Lung microvascular endothelial cell (primary cell): ENCODE measurements at regions not wholly inside any gene's neighbourhood (a gene's known extent, or its start where the extent isn't known, plus 50 kb on each side); places are given as distances from the start of the nearest gene placed in this dataset.
"Not testable (repeated sequence)": the region's sequence is repeated elsewhere in the genome, so short reads cannot be mapped to it uniquely, and the experiment has no call there.

Experiments
- DNase-seq, 2 donors: peaks; one replicate each; pipeline versions ENCODE4 v3.0.0 to v3.0.0-alpha.2; 2010; ENCODE audit warnings: low read depth in 2 of 2

DNA sequence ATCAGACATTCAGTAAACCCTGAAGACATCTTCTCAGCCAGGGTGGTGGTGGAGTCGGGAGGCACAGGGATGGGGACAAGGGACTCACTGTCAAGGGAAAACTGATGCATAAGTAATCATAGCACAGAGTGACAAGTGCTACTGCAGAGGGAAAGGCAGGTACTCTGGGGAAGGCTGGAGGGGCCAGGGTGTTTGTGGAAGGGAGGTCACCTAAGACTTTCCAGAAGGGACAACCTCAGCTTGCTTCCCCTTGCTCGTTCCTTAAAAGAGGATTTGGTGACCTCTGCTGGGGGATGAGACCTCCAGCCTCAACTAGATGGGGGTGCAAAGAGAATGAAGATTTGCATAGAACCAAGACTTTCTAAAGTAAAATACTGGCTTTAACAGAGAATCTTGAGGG is 99.5 kb downstream of the SLC4A3 start:
- no peak for DNase-seq

DNA sequence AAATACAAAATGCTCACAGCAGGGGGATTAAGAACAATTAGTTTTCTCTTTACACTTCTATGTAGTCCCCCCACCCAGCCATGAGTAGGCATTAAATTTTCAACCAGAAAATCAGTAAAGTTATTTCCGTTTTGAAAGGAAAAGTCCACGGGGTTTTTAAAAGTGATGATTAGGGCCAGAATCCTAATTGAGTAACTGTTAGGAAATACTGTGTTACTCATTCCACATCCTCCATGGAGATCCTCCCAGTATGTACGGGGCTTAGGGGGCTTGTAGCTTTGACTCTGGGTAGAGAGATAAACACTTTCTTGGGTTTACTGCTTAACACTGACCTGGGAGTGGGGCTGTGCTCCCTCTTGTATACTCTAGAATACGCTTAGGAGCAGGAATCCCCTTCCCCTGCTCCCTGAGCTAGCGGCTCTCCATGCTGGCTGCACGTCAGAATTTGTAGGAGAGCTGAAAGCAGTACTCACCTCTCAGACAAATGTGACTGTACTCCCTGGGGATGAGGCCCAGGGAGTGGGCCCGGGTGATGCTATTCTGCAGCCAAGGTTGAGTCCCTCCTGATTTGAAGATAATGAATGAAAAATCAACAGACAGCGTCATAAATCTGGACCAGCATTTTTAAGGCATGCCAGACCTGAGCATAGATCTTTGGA is 100.5 kb downstream of the SLC4A3 start:
- DNase-seq, result no peak

DNA sequence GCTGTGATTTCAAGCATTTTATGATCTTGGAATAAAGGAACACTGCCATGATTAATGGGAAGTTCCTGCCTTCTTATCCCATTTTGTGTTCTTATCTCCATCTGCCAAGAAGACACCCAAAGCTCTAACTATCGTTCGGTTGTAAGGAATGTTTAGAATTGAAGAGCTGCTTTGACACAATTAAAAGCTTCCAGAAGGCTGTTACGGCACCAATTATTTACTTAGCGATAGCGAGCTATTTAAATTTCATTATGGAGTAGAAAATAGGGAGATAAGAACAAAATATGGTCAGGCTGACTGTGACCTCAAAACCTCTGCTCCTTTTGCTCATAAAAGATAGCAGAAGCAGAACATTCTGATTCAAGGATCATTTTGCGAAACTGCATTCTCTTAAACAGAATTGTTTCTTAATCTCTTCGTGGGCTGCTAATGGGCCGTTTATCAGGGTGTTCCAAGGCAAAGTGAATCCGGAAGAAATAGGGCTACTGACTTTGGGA is 101.6 kb downstream of the SLC4A3 start:
- DNase-seq, result no peak

DNA sequence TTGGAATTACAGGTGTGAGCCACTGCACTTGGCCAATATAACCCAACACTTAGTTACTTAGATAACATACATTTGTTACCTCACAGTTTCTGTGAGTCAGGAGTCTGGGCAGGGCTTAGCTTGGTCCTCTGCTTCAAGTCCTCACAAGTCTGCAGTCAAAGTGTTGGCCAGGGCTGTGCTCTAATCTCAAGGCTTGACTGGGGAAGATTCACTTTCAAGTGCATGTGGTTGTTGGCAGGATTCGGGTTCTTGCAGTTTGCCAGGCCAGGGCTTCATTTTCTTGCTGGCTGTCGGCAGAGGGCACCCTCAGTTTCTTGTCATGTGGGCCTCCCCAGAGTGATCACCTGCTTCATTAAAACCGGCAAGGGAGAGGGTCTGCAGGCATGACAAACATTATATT is 103.7 kb downstream of the SLC4A3 start:
- DNase-seq, result no peak

DNA sequence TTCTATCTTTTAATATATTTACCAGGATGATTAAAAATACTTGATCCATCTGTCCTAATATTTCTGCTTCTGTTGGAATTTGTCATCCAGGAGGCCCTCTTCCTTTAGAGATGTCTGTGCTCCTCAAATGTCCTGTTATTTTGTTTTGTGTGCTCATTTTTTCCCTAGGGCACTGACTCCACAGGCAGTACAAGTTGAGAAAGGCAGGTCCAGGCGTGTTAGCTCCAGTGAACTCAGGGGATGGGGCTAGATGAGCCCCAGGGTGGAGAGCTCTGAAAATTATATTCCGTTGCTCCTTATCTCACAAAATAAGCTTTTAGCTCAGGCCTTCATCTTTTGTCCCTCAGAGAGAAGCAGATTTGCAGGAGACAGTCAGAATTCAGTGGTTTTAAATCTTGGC is 105.7 kb downstream of the SLC4A3 start:
- no peak for DNase-seq

DNA sequence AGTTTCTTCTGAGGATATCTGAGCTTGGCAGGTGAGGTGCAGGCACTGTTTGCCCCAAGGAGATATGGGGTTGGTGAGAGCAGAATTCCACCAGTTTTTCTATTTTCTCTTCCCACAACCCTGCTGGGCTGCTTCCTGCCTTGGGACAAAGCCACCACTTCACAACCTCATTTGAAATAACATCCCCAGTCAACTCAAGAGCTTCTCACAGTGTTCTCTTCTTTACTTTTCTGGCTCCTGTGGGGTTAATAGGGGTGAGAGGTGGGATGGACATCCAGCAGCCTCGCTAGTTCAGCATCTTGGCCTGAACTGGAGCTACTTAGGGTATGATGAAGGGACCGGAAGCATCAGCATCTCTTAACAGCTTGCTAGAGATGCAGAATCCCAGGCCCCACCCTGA is 106.3 kb downstream of the SLC4A3 start:
- DNase-seq, result no peak

DNA sequence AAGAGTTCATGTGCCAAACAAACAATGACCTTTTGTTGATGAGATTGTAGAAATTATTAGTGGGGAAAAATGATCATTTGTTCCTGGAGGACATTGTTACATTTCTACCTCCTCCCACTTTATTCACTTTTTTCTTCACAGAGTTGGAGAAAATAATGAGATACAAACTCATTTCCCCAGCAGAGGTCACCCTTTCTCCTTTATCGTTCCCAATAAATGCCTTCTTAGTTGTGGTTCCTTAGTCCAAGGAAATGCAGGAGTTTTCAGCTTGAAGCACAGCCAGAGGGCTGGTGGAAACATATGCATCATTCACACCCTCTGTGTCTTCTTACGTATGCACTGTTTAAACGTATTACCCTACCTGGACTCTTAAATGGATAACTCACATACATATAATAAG is 108.8 kb downstream of the SLC4A3 start:
- peak; percentile 56 to 65 for DNase-seq

DNA sequence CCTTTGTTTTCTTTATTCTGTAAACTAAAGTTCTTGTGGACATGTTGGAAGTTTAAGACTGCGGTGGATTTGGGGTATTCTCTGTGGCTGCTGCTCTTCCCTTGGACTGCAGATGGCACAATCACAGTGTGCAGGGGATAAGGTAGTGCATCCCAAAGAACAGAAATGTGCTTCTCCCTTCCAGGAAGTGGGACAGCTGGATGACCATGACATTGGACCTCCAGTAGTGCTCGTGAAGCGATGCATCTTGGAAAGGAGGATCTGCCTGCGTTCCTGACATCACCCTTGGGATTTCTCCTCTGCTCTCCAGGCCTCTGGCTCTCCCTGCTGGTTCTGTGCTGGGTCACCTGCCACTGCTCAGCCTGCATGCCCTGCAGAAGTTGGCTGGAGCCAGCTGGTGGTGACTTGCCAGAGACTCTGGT is 109.9 kb downstream of the SLC4A3 start:
- DNase-seq, result peak; percentile 3 to 9

DNA sequence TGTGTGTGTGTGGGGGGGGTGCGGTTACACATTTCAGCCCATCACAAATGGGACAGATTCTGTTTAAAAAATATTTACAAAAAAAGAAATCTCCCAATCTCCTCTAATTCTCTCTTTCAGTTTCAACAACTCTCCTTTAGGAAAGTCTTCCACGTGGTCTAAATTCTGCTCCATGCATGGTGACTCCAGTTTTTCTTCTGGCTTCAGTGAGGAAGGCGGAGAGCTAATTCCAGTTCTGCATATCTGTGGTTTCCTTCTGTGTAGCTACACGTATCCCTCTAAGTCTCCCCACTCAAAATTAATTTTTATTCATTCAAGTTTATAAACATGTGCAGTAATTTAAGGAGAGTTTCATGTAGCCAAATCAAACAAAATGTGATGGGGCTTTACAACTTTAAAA is 111.6 kb downstream of the SLC4A3 start:
- no peak for DNase-seq

DNA sequence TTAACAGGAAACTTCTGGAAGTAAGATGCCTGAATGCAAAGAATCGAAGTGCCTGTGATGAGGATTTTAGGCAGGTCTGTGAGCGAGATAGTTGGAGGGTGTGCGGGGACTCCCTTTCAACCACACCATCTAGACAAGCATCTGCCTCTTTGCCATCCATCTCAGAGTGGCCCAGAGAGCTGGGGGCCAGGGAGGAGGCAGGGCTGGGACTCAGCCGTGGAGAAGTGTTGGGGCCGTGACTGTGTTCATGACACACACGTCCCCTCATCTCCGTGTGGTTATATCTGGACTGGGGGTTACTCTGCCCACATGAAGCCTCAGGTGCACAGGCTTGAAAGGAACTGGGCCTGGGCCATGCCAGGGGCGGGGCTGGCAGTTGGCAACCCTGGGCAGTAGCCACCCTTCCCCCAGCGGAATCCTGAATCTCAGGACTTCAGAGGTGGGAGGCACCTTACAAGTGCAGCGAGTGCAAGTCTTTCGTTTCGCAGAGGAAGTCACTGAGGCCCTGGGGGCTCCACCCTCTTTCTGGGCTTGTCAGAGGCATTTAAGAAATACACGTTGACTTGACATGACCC is 112.5 kb downstream of the SLC4A3 start:
- DNase-seq, result no peak

DNA sequence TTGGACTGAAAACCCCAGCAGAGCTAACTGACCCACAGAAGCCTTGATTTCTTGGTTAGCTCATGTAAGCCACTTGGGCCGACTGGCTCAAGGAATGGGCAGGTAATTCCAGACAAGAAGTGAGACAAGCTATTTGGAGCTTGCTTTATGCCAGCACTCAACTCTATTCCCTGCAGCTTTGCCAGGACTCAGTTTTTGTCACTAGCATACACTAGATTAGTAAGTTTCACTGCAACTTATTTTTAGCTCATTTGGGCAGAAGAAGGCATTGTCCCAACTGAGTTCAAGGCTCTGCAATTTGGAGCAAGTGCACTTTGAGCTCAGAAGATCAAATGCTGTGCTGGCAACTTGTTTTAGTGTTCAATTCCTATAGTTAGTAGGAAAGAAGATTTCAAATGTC is 116.1 kb downstream of the SLC4A3 start:
- no peak for DNase-seq

DNA sequence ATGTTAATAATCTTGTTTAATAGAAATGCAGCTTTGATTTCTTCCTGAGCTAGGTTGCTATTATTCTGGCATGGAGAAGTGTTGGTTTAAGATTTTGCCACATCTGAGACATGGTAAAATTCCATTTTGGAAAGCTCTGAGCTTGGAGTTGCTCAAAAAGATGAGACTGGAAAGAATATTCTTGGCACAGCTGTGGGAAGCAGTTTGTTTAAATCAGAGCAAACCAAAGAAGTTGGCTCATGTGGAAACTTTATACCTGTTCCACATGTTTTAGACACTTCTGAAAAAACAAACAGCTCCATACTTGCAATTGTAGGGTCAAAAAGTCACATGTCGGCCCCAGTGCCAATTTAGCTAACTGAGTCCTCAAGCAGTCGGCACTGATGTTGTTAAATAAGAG is 116.6 kb downstream of the SLC4A3 start:
- DNase-seq, result no peak

DNA sequence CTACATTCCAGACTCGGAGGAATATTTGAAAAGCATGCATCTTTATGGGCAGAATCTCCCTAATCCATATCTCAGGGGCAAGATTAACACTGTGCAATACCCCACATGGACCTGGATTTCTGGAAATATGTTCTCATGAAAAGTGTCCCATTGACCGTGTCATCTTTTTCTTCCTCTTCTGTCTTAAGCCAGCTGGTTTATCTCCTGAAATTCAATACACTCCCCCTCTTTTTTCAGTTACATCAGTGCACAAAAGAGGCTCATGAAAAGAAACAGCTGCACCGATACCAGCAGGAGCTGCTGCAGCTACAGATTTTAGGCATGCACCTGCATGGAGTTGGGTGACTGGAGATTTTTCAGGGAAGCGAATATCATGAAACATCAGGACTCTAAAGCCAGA is 117.2 kb downstream of the SLC4A3 start:
- DNase-seq, result no peak

DNA sequence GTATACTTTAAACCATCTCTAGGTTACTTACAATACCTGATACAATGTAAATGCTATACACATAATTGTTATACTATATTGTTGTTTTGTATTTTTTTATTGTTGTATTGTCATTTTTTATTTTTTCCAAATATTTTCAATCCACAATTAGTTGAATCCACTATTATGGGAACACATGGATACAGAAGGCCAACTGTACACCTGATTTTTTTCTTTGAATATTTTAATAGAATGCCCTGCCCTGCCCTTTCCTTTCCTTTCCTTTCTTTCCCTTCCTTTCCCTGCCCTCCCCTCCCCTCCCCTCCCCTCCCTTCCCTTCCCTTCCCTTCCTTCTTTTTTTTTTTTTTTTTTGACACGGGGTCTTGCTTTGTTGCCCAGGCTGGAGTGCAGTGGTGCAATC is 120.2 kb downstream of the SLC4A3 start:
- DNase-seq, result no peak

DNA sequence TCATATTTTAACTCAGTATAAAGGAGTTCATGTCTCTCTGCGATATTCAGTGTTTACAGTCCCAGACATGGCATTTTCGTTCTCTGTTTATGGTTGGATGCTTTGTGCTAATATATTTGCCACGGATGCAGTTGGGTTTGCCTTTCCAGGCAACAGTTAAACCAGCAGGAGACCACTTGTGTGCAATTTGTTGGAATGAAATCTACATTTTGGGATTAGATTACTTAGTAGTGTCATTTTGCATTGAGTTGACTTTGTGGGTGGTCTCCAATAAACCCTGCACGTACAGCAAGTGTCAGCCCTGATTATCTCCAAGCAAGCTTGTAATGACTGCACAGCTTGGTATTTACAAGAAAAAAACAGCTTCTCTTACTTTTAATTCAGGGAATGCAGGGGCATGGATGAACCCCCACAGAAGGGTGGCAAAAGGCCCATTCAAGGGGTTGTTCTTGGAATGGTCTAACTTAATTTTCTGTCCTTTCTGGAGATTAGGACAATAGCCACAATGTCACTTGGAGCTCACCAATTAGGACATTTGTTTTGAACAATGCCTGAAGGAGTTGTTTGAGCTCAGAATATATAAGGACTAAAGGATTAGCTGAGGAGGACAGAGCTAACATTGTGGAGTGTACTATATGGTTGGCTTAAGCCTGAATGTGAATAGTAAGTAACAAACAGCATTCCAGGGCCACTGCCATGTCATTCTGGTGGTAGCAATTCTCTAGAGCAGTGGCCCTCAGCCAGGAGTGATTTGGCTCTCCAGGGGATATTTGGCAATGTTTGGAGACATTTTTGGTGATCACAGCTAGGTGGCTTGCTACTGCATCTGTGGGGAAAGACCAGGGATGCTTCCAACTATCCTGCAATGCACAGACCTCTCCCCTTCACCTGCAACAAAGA is 121.5 kb downstream of the SLC4A3 start:
- DNase-seq, result no peak

DNA sequence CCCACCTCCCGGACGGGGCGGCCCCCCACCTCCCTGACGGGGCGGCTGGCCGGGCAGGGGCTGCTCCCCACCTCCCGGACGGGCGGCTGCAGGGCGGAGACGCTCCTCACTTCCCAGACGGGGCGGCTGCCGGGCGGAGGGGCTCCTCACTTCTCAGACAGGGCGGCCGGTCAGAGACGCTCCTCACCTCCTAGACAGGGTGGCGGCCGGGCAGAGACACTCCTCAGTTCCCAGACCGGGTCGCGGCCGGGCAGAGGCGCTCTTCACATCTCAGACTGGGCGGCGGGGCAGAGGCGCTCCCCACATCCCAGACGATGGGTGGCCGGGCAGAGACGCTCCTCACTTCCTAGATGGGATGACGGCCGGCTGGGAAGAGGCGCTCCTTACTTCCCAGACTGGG is 123.7 kb downstream of the SLC4A3 start:
- not testable (repeated sequence) for DNase-seq

DNA sequence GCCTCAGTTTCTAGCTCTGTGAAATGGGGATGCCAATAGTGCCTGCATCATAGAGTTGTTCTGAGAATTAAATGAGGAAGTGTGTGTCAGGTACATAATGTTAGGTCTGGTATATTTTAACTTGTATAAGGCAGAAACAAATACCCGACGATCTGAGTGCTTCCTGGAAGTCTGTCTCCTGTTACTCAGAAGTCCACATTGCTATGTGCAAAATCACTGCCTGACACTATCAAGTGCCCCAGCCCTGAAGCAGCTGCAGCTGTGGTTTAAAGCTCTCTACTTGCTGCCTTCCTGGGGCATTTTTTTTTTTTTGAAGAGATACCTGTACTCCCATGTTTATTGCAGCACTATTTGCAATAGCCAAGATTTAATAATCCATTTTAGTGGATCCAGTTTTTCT is 125.3 kb downstream of the SLC4A3 start:
- no peak for DNase-seq

DNA sequence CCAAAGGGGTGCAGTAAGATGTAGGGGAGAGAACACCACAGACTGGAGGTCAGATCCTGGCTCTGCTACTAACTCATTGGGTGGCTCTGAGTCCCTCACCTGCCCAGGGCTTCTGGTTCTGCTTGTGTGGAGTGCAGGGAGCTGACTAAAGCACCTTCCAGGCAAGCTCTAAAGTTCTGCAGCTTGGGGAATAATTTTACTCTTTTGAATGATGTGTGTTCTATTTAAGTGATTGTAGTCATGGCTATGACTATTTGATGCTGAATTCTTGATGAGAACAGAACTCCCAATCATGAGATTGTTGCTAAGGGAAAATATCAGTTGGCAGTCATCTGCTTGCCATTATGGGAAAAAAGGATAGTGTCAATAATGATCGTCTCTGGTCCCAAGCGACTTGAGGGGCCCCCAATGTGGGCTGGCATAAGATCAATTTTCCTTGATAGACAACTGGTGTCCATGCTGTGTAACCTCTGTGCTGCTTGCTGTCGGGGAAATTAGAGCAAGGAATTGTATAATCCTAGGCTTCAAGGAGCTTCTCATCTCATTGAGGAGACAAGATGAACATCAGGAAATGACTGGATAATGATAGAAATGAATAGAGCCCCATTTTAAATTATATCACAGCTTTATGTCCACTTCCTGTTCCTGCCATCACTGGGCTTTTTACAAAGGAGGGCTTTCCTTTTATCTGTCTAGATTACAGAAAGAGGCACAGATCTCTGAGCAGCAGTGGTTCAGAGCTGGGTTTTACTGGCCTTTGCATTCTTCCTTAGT is 131.7 kb downstream of the SLC4A3 start:
- DNase-seq, result no peak

DNA sequence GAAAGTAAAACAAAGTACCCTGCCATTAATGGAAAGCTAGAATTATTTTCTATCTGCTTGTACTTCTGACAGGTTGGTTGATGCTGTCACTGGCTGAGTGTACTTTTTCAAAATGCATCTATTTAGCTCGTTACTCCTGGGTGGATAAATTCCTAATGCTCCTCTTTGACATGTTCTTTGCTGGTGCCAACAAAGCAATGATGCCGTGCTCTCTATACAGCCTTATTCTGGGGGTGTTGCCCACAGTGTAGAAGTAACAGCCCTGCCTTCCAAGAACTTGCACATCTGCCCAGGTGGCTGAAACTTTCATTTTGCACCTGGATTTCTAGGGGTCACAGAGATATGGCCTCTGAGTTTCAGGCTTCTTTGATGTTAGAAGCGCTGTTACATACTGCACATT is 132.4 kb downstream of the SLC4A3 start:
- no peak for DNase-seq

DNA sequence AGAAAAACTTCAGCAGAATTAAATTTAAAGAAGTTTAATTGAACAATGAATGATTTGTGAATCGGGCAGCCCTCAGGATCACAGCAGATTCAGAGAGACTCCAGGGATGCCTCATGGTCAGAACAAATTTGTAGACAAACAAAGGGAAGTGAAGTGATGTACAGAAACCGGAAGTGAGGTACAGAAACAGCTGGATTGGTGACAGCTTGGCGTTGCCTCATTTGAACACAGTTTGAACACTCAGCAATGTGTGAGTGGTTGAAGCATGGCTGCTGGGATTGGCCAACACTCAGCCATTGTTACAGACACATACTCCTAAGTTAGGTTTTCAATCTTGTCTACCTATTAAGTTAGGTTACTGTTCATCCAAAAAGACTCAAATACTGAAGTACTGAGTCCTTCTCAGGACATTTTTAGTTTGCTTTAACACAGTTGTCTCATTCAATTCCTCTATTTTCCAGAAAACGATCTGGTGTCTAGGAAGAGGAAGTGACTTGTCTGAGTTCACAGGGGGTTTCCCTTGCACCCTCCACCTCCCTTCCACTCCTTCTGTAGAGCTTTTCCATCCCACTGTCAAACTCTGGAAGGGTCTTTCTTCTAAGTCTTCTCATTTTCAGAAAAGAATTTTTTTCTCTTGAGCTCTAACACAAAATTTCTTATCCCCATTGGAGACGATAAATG is 137.9 kb downstream of the SLC4A3 start:
- DNase-seq, result no peak

DNA sequence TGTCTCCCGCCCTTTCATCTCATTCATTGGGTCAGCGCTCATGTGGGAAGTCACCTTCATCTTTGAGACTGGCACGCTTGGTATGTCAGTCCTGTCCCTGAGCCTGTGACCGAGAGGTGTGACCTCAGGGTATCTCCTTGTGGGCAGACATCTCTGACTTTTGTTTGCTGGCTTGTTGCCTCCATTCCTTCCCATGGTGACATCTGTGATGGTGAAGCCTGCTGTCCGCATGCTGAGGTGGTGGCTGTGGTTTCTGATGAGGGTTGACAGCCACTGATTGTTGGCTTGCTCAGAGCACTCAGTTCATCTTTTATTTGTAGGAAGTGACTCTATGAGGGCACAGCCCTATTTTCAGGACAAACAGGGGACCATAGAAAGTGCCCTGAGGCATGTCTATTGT is 139.2 kb downstream of the SLC4A3 start:
- DNase-seq, result no peak
